ENCODE measurements at regions not wholly inside any gene's neighbourhood (a gene's known extent, or its start where the extent isn't known, plus 50 kb on each side); places are given as distances from the start of the nearest gene placed in this dataset.

DNA sequence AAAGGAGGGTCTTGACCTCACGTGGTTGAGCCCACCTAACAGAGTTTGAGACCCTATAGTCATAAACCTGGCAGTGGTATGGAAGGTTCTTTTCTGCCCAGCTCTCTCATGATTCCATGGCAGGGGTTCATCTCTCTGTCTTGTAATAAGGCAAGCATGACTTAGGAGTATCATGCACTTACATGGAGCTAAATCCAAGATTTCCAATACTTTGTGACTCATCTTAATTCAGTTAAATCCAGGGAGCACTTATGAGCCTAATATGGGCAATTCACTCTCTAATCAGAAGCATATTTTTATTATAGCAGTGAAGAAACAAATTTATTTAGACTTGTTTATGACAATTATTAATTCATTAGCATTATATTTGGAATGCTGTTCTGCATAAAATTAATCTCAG, 131.8 kb upstream of the CPSF6 start:
- in situ Hi-C loops (cut with HindIII; ENCODE audit: low pct_unique_long_range_greater_than_20kb, low sequenced_read_pairs) (no loop called here), intact Hi-C loops (cut with micrococcal nuclease; ENCODE audit: unreplicated experiment) (no loop called here)
- Histone ChIP-seq H3K4me3 (ENCODE audit: low read depth in 2 of 2, low read length in 2 of 2) (no peak overlapping the region), H3K4me1 (ENCODE audit: control insufficient read depth, insufficient read depth, low read length) (no peaks in the 10 kb centered on the region; the same call in none of the 2 replicates), H3K36me3 (ENCODE audit: control insufficient read depth, insufficient read depth, low read length) (no peaks in the 10 kb centered on the region), H3K27ac (ENCODE audit: low read length) (peak overlapping the region; percentile 34; the same call in 1 of the 2 replicates), H3K9me3 (ENCODE audit: control insufficient read depth, insufficient read depth, low read depth, low read length) (no peaks in the 10 kb centered on the region), H3K27me3 (ENCODE audit: control insufficient read depth, insufficient read depth, low read length) (no peaks in the 10 kb centered on the region; the same call in 1 of the 2 replicates)
- DNase-seq (ENCODE audit: low read depth, low spot score) (no peak), ATAC-seq (no peak)
- ChIA-PET CTCF (no interaction called here), POLR2A (interaction anchor here (0.7 kb wide), 1 partner anchor 51 kb away, joined by 4 read pairs; no protein-coding TSS in a partner anchor)
- TF ChIP-seq POLR2AphosphoS5 (IDR thresholded peaks at IDR 0.05; ENCODE audit: low read depth, low read length) (no peak), TCF7L2 (IDR thresholded peaks at IDR 0.05; ENCODE audit: low read depth, low read length) (no peak), SIN3A (IDR thresholded peaks at IDR 0.05; ENCODE audit: borderline replicate concordance, insufficient read depth, low read depth, low read length) (no peak)
- TF ChIP-seq, protein P1, sequence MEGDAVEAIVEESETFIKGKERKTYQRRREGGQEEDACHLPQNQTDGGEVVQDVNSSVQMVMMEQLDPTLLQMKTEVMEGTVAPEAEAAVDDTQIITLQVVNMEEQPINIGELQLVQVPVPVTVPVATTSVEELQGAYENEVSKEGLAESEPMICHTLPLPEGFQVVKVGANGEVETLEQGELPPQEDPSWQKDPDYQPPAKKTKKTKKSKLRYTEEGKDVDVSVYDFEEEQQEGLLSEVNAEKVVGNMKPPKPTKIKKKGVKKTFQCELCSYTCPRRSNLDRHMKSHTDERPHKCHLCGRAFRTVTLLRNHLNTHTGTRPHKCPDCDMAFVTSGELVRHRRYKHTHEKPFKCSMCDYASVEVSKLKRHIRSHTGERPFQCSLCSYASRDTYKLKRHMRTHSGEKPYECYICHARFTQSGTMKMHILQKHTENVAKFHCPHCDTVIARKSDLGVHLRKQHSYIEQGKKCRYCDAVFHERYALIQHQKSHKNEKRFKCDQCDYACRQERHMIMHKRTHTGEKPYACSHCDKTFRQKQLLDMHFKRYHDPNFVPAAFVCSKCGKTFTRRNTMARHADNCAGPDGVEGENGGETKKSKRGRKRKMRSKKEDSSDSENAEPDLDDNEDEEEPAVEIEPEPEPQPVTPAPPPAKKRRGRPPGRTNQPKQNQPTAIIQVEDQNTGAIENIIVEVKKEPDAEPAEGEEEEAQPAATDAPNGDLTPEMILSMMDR (IDR thresholded peaks at IDR 0.05), result no peak
- TF ChIP-seq, protein P2, sequence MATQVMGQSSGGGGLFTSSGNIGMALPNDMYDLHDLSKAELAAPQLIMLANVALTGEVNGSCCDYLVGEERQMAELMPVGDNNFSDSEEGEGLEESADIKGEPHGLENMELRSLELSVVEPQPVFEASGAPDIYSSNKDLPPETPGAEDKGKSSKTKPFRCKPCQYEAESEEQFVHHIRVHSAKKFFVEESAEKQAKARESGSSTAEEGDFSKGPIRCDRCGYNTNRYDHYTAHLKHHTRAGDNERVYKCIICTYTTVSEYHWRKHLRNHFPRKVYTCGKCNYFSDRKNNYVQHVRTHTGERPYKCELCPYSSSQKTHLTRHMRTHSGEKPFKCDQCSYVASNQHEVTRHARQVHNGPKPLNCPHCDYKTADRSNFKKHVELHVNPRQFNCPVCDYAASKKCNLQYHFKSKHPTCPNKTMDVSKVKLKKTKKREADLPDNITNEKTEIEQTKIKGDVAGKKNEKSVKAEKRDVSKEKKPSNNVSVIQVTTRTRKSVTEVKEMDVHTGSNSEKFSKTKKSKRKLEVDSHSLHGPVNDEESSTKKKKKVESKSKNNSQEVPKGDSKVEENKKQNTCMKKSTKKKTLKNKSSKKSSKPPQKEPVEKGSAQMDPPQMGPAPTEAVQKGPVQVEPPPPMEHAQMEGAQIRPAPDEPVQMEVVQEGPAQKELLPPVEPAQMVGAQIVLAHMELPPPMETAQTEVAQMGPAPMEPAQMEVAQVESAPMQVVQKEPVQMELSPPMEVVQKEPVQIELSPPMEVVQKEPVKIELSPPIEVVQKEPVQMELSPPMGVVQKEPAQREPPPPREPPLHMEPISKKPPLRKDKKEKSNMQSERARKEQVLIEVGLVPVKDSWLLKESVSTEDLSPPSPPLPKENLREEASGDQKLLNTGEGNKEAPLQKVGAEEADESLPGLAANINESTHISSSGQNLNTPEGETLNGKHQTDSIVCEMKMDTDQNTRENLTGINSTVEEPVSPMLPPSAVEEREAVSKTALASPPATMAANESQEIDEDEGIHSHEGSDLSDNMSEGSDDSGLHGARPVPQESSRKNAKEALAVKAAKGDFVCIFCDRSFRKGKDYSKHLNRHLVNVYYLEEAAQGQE (IDR thresholded peaks at IDR 0.05; ENCODE audit: insufficient read depth in 1 of 2, low read depth in 2 of 2, low read length in 1 of 2), result no peak
- no TSS peak for BruUV-seq (replicated peaks)

DNA sequence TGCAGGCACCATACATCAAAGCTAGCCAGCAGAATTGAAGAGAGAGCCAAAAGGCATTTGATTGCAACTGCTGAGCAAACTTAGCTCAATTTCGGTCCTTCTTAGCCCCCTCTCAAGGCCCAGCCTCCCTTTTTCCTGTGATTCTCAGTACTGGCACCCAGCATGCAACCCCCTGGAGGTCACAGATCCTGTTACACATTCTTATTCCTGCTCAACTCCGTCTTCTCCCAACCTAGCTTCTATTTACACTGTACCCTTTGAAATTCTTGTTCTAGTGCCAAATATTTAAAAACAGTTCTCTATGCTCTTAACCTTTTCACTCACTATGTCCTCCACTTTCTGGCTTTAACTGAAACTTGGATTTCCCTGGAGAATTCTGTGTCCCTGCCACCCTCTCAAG, 131.3 kb upstream of the CPSF6 start:
- DNase-seq (ENCODE audit: low read depth, low spot score) (no peak), ATAC-seq (no peak)
- intact Hi-C loops (cut with micrococcal nuclease; ENCODE audit: unreplicated experiment) (no loop called here), in situ Hi-C loops (cut with HindIII; ENCODE audit: low pct_unique_long_range_greater_than_20kb, low sequenced_read_pairs) (no loop called here)
- Histone ChIP-seq H3K4me3 (ENCODE audit: low read depth in 2 of 2, low read length in 2 of 2) (no peak overlapping the region), H3K4me1 (ENCODE audit: control insufficient read depth, insufficient read depth, low read length) (no peaks in the 10 kb centered on the region; the same call in none of the 2 replicates), H3K27ac (ENCODE audit: low read length) (no peak overlapping the region), H3K27me3 (ENCODE audit: control insufficient read depth, insufficient read depth, low read length) (no peaks in the 10 kb centered on the region; the same call in 1 of the 2 replicates), H3K9me3 (ENCODE audit: control insufficient read depth, insufficient read depth, low read depth, low read length) (no peaks in the 10 kb centered on the region), H3K36me3 (ENCODE audit: control insufficient read depth, insufficient read depth, low read length) (no peaks in the 10 kb centered on the region)
- ChIA-PET POLR2A (interaction anchor here (0.7 kb wide), 1 partner anchor 50 kb away, joined by 4 read pairs; no protein-coding TSS in a partner anchor), CTCF (no interaction called here)
- no peak for TF ChIP-seq SIN3A (IDR thresholded peaks at IDR 0.05; ENCODE audit: borderline replicate concordance, insufficient read depth, low read depth, low read length)
- TF ChIP-seq, protein P2 (IDR thresholded peaks at IDR 0.05; ENCODE audit: insufficient read depth in 1 of 2, low read depth in 2 of 2, low read length in 1 of 2), result no peak
- TF ChIP-seq, protein P1 (IDR thresholded peaks at IDR 0.05), result no peak
- no peak for TF ChIP-seq TCF7L2 (IDR thresholded peaks at IDR 0.05; ENCODE audit: low read depth, low read length)
- TF ChIP-seq POLR2AphosphoS5 (IDR thresholded peaks at IDR 0.05; ENCODE audit: low read depth, low read length), result no peak
- BruUV-seq (replicated peaks), result no TSS peak

All from Panc1 (cell line).